Neuronal stem cell (in vitro differentiated cells): ENCODE measurements at regions not wholly inside any gene's neighbourhood (a gene's known extent, or its start where the extent isn't known, plus 50 kb on each side); places are given as distances from the start of the nearest gene placed in this dataset.

Source experiments
- DNase-seq: peaks from one replicate; pipeline ENCODE4 v3.0.0-alpha.2; 2013; ENCODE audit warnings: low spot score
- H2AFZ ChIP-seq: one replicate; pipeline ENCODE4 v1.6.1; 2013; ENCODE audit warnings: mild to moderate bottlenecking, low read length, inconsistent platforms
- H2AK5ac ChIP-seq: 2 replicates; pipeline ENCODE4 v1.6.1; 2013; ENCODE audit warnings: low read depth, mild to moderate bottlenecking, inconsistent platforms, low read length, moderate library complexity, mixed read lengths
- H2BK120ac ChIP-seq: 2 replicates; pipeline ENCODE4 v1.6.1; 2013; ENCODE audit warnings: low read depth, mild to moderate bottlenecking, inconsistent platforms, low read length, moderate library complexity, mixed read lengths
- H2BK12ac ChIP-seq: one replicate; pipeline ENCODE4 v1.6.1; 2013; ENCODE audit warnings: low read length, inconsistent platforms
- H2BK15ac ChIP-seq: 2 replicates; pipeline ENCODE4 v1.6.1; 2013; ENCODE audit warnings: mild to moderate bottlenecking, low read length, inconsistent platforms, mixed read lengths
- H2BK5ac ChIP-seq: one replicate; pipeline ENCODE4 v1.6.1; 2013; ENCODE audit warnings: inconsistent platforms, mild to moderate bottlenecking, low read length, moderate library complexity
- H3K14ac ChIP-seq: one replicate; pipeline ENCODE4 v1.6.1; 2013; ENCODE audit warnings: low read length, inconsistent platforms
- H3K18ac ChIP-seq: 2 replicates; pipeline ENCODE4 v1.6.1; 2013; ENCODE audit warnings: low read length, inconsistent platforms
- H3K23ac ChIP-seq: 2 replicates; pipeline ENCODE4 v1.6.1; 2013; ENCODE audit warnings: low read depth, mild to moderate bottlenecking, mixed read lengths, low read length, inconsistent platforms; ENCODE audit not compliant: poor library complexity
- H3K27ac ChIP-seq: replicated peaks from 3 replicates; pipeline ENCODE4 v1.5.1; 2013; ENCODE audit warnings: low read length, inconsistent platforms
- H3K27me3 ChIP-seq, 3 experiments: 2 replicates each; pipeline ENCODE4 v1.6.1; 2013; ENCODE audit warnings: low read length in 3 of 3, mild to moderate bottlenecking in 2 of 3, inconsistent platforms in 1 of 3, low read depth in 1 of 3, mixed read lengths in 1 of 3, moderate library complexity in 1 of 3; ENCODE audit not compliant: control insufficient read depth in 3 of 3, insufficient read depth in 3 of 3
- H3K36me3 ChIP-seq, 2 donors: replicated peaks in 1 of 2; 2 replicates each; pipeline ENCODE4 v1.6.1; 2013; ENCODE audit warnings: low read length in 2 of 2; ENCODE audit not compliant: control insufficient read depth in 2 of 2, insufficient read depth in 2 of 2
- H3K4ac ChIP-seq: 2 replicates; pipeline ENCODE4 v1.6.1; 2013; ENCODE audit warnings: inconsistent platforms, mild to moderate bottlenecking, low read length, moderate library complexity
- H3K4me1 ChIP-seq, 2 donors: 1 replicate in 1 of 2; 2 replicates in 1 of 2; pipeline ENCODE4 v1.6.1; 2013; ENCODE audit warnings: low read length in 2 of 2, low read depth in 1 of 2; ENCODE audit not compliant: control insufficient read depth in 2 of 2, insufficient read depth in 1 of 2
- H3K4me2 ChIP-seq: one replicate; pipeline ENCODE4 v1.6.1; 2013; ENCODE audit warnings: mild to moderate bottlenecking, low read length, inconsistent platforms; ENCODE audit not compliant: insufficient read depth, poor library complexity, severe bottlenecking
- H3K4me3 ChIP-seq, 2 donors: 2 replicates each; pipeline ENCODE4 v1.5.1; 2013; ENCODE audit warnings: low read length in 2 of 2, mild to moderate bottlenecking in 2 of 2, inconsistent platforms in 1 of 2, moderate library complexity in 1 of 2
- H3K79me1 ChIP-seq: one replicate; pipeline ENCODE4 v1.6.1; 2013; ENCODE audit warnings: low read depth, mild to moderate bottlenecking, inconsistent platforms, low read length, moderate library complexity
- H3K9ac ChIP-seq: one replicate; pipeline ENCODE4 v1.6.1; 2013; ENCODE audit warnings: mild to moderate bottlenecking, low read depth, low read length, inconsistent platforms; ENCODE audit not compliant: poor library complexity
- H3K9me3 ChIP-seq, 2 donors: replicated peaks in 1 of 2; 2 replicates each; pipeline versions ENCODE3 to v1.6.1; 2013; ENCODE audit warnings: low read length in 2 of 2, mild to moderate bottlenecking in 2 of 2, inconsistent platforms in 1 of 2, low read depth in 1 of 2, mixed read lengths in 1 of 2, moderate library complexity in 1 of 2; ENCODE audit not compliant: control insufficient read depth in 2 of 2, insufficient read depth in 1 of 2
- H4K8ac ChIP-seq: one replicate; pipeline ENCODE4 v1.6.1; 2013; ENCODE audit warnings: low read depth, mild to moderate bottlenecking, inconsistent platforms, low read length, moderate library complexity
- H4K91ac ChIP-seq: one replicate; pipeline ENCODE4 v1.6.1; 2013; ENCODE audit warnings: low read length, low read depth, mild to moderate bottlenecking, inconsistent platforms; ENCODE audit not compliant: poor library complexity
- WGBS, 2 donors: extraction: QIAGEN DNeasy Blood & Tissue Kit; methylation state at CpG; one replicate each; pipeline ENCODE4 v1.1.7; 2013; ENCODE audit warnings: missing lambda C conversion rate in 2 of 2, mixed read lengths in 1 of 2; ENCODE audit not compliant: insufficient read length in 2 of 2, insufficient replicate concordance in 1 of 2; ENCODE audit errors: extremely low coverage in 2 of 2; 5-methylcytosine and 5-hydroxymethylcytosine counted together

DNA sequence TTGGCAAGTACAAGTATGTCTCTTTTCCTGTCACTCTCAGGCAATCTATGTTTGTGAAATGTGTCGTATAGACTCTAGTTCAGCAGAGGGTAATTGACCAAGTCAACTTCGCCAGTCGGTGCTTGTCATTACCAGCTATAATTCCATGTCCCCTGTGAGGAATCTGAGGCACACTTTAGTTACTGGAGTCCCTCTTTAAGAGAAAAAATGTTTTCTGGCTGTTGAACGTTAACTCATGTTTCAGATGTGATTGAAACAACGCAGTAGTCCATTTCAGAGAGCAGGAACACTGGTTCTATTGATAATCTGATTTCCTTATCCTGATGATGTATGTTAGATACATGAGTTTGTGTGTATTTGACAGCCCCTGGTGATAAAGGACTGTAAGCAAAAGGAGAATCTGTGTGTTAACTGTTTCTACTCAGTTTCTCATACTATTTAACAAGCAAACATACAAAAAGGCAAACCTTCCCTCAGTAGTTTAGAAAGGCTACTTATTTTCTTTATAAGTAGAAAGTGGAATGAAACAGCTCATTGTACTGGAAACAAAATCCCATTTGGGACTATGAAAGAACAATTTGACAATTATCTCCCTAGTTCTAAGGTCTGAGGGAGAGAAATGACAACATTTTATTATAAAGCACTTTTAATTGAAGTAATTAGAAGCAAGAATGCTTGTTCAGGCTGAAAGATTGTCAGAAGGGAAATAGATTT is 161.1 kb upstream of the TRHDE start:
- Histone ChIP-seq H3K4me2 (no peak overlapping the region), H3K4me1 (no peaks in the 10 kb centered on the region), H2AK5ac (no peak overlapping the region), H3K27ac (no peak overlapping the region), H3K79me1 (no peaks in the 10 kb centered on the region), H2AFZ (no peak overlapping the region), H2BK5ac (no peak overlapping the region), H3K23ac (no peak overlapping the region), H3K14ac (no peak overlapping the region), H3K27me3 (no peaks in the 10 kb centered on the region), H2BK15ac (no peak overlapping the region), H3K9me3 (no peaks in the 10 kb centered on the region), H2BK120ac (no peak overlapping the region), H4K91ac (no peak overlapping the region), H3K36me3 (no peaks in the 10 kb centered on the region), H2BK12ac (no peak overlapping the region), H3K4me3 (no peak overlapping the region), H3K9ac (no peak overlapping the region), H3K4ac (no peak overlapping the region), H4K8ac (no peak overlapping the region), H3K18ac (no peak overlapping the region)
- no CpG with 5 or more reads among the region's 5 CpGs for WGBS, 2 donors
- no peak for DNase-seq

DNA sequence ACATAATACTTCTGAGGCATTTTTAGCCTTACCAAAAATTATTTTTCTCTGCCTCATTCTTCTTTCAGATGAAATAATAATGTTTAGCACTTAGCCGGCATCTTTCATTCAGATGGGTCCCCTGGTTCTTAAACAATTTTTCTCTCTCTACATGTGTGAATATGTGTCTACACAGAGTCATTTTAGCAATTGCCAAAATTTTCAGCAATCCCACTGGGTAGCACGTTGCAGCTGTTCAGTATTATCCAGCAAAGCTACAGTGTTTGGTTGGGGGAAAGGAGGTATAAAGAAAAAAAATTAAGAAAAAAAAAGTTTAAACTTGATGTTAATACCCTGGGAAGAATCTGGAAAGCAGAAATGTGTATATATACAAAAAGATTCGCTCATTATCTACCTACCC is 160.5 kb upstream of the TRHDE start:
- Histone ChIP-seq H3K18ac (no peak overlapping the region), H3K4ac (no peak overlapping the region), H3K23ac (no peak overlapping the region), H3K79me1 (no peaks in the 10 kb centered on the region), H3K4me1 (no peaks in the 10 kb centered on the region), H3K27ac (no peak overlapping the region), H3K27me3 (no peaks in the 10 kb centered on the region), H3K14ac (no peak overlapping the region), H3K9ac (no peak overlapping the region), H2AK5ac (no peak overlapping the region), H2AFZ (no peak overlapping the region), H4K91ac (no peak overlapping the region), H4K8ac (no peak overlapping the region), H2BK5ac (no peak overlapping the region), H2BK120ac (no peak overlapping the region), H3K4me3 (no peak overlapping the region), H2BK15ac (no peak overlapping the region), H2BK12ac (no peak overlapping the region), H3K4me2 (no peak overlapping the region), H3K9me3 (no peaks in the 10 kb centered on the region), H3K36me3 (no peaks in the 10 kb centered on the region)
- DNase-seq, result no peak
- no CpG with 5 or more reads among the region's 3 CpGs for WGBS, 2 donors

DNA sequence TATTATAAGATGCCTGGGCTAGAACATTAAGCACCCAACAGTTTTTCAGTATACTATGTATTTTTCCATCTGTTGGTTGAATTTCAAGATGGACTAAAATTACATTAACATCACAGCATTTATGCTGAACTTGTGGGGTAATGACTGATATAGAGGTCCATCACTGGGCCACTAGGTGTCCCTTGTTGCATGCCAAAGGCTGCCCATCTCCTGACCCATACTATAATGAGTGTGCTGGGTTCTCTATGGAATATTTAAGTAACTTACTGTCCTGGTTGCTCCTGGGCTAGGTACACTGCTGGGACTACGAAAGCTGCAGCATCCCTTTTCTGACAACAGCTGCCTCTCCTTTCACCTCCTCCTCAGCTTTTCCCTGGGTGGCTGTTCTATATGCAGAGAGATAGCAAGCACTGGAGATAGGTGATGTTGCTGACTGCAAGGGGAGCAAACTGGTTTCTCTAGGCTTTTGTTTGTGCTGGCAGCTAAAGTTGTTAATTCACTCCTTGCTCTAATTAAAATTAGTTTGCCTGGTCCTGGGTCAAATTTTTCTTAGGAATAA is 138.6 kb upstream of the TRHDE start:
- no peaks in the 10 kb centered on the region for H3K36me3 ChIP-seq
- H3K14ac ChIP-seq, result no peak overlapping the region
- no peak overlapping the region for H3K18ac ChIP-seq
- no peak overlapping the region for H3K9ac ChIP-seq
- DNase-seq, result no peak
- no peak overlapping the region for H3K4me3 ChIP-seq
- H2BK15ac ChIP-seq, result no peak overlapping the region
- H3K27me3 ChIP-seq, result no peaks in the 10 kb centered on the region
- no peak overlapping the region for H2BK12ac ChIP-seq
- no peak overlapping the region for H4K91ac ChIP-seq
- no peak overlapping the region for H3K4ac ChIP-seq
- H2AFZ ChIP-seq, result no peak overlapping the region
- H3K9me3 ChIP-seq, result no peaks in the 10 kb centered on the region
- H3K4me1 ChIP-seq, result peaks cover 0 to 1% of the 10 kb centered on the region in 2 donors
- H3K27ac ChIP-seq, result no peak overlapping the region
- no peak overlapping the region for H2BK5ac ChIP-seq
- no peak overlapping the region for H2AK5ac ChIP-seq
- no peak overlapping the region for H3K23ac ChIP-seq
- WGBS, 2 donors, result no CpG with 5 or more reads among the region's 1 CpG
- no peaks in the 10 kb centered on the region for H3K79me1 ChIP-seq
- no peak overlapping the region for H4K8ac ChIP-seq
- H2BK120ac ChIP-seq, result no peak overlapping the region
- H3K4me2 ChIP-seq, result no peak overlapping the region

DNA sequence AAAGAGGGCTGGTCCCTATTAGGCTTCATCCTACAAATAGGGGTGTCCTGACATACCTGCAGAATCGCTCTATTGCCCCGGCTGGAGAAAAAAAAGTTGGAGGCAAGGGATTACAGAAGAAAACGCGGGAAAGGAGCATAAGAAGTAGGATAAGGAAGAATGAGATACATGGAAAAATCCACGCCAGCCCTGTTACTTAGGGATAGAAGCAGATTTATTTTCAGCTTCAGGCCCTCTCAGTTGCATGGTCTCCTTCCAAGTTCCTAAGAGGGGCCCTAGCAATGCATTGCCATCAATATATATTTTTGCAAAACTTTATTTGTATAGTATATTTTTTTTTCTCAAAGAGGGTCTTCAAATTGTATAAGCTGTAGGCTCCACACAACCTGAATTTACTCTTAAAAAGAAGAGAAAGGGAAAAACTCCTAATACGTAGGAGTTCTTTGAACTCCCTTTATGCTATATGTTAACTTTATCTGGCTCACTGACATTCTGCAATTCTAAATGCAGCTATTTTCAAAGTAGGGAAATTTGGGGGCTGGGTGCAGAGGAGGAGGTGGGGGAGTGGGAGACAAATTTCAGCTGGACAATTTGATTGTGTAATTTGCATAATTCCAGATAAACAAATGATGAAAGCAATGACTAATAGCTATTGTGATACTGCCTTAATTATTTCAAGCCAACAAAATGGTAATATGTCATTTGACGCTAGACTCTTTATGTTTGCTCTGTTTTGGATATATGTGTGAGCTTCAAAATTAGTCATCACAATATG is 137.7 kb upstream of the TRHDE start:
- no peak overlapping the region for H4K91ac ChIP-seq
- H2AK5ac ChIP-seq, result no peak overlapping the region
- DNase-seq, result no peak
- H3K14ac ChIP-seq, result no peak overlapping the region
- H2BK12ac ChIP-seq, result no peak overlapping the region
- H4K8ac ChIP-seq, result no peak overlapping the region
- H2BK120ac ChIP-seq, result no peak overlapping the region
- H2AFZ ChIP-seq, result no peak overlapping the region
- H3K4ac ChIP-seq, result no peak overlapping the region
- no peak overlapping the region for H2BK5ac ChIP-seq
- no peak overlapping the region for H3K27ac ChIP-seq
- no peaks in the 10 kb centered on the region for H3K9me3 ChIP-seq
- peaks cover 0 to 1% of the 10 kb centered on the region in 2 donors for H3K4me1 ChIP-seq
- no CpG with 5 or more reads among the region's 7 CpGs for WGBS, 2 donors
- no peaks in the 10 kb centered on the region for H3K36me3 ChIP-seq
- H3K23ac ChIP-seq, result no peak overlapping the region
- H2BK15ac ChIP-seq, result no peak overlapping the region
- no peaks in the 10 kb centered on the region for H3K79me1 ChIP-seq
- no peak overlapping the region for H3K9ac ChIP-seq
- no peak overlapping the region for H3K18ac ChIP-seq
- no peaks in the 10 kb centered on the region for H3K27me3 ChIP-seq
- H3K4me3 ChIP-seq, result no peak overlapping the region
- no peak overlapping the region for H3K4me2 ChIP-seq
